ENCODE measurements at regions not wholly inside any gene's neighbourhood (a gene's known extent, or its start where the extent isn't known, plus 50 kb on each side); places are given as distances from the start of the nearest gene placed in this dataset.
A peak's percentile ranks its signal among the peaks of the same experiment; 100 is the strongest.

- DNase-seq (ENCODE audit: insufficient read length, low spot score), result no peak
- no peak for FAIRE-seq
- no peak for TF ChIP-seq CTCF (IDR thresholded peaks at IDR 0.05; ENCODE audit: insufficient read depth, missing control alignments)
Observed at GRCh38 chr9:19965336-19965735, 176.5 kb upstream of the SLC24A2 start.

GRCh38 chr9:19947996-19948395 lies 159.2 kb upstream of the SLC24A2 start:
- no peak for FAIRE-seq
- no peak for TF ChIP-seq CTCF (IDR thresholded peaks at IDR 0.05; ENCODE audit: insufficient read depth, missing control alignments)
- no peak for DNase-seq (ENCODE audit: insufficient read length, low spot score)

GRCh38 chr9:19946441-19947109 lies 157.7 kb upstream of the SLC24A2 start:
- TF ChIP-seq CTCF (IDR thresholded peaks at IDR 0.05; ENCODE audit: insufficient read depth, missing control alignments), result peak; percentile 50
- DNase-seq (ENCODE audit: insufficient read length, low spot score), result no peak
- no peak for FAIRE-seq

GRCh38 chr9:19941874-19942273 lies 153.0 kb upstream of the SLC24A2 start:
- FAIRE-seq (no peak), DNase-seq (ENCODE audit: insufficient read length, low spot score) (no peak)
- no peak for TF ChIP-seq CTCF (IDR thresholded peaks at IDR 0.05; ENCODE audit: insufficient read depth, missing control alignments)

- TF ChIP-seq CTCF (IDR thresholded peaks at IDR 0.05; ENCODE audit: insufficient read depth, missing control alignments), result no peak
- FAIRE-seq, result no peak
Observed at GRCh38 chr9:19940811-19941535, 152.1 kb upstream of the SLC24A2 start.

GRCh38 chr9:19939734-19940278 lies 151.0 kb upstream of the SLC24A2 start:
- no peak for DNase-seq (ENCODE audit: insufficient read length, low spot score)
- no peak for TF ChIP-seq CTCF (IDR thresholded peaks at IDR 0.05; ENCODE audit: insufficient read depth, missing control alignments)
- no peak for FAIRE-seq

More at GRCh38 chr9:19940811-19941535, 152.1 kb upstream of the SLC24A2 start:
- DNase-seq (ENCODE audit: insufficient read length, low spot score), result no peak

Data from D721Med (cell line).